Fibroblast of lung (primary cell): ENCODE measurements at regions not wholly inside any gene's neighbourhood (a gene's known extent, or its start where the extent isn't known, plus 50 kb on each side); places are given as distances from the start of the nearest gene placed in this dataset.

ENCODE experiments used
- EZH2 ChIP-seq: IDR thresholded peaks from 2 replicates; pipeline ENCODE4 v1.5.1; 2012; ENCODE audit warnings: low read length, control low read depth, mild to moderate bottlenecking; ENCODE audit errors: missing control alignments
- TF ChIP-seq, protein P1 (sequence below), 2 donors: IDR thresholded peaks in 1 of 2; conservative IDR thresholded peaks in 1 of 2; 1 replicate in 1 of 2; 2 replicates in 1 of 2; pipeline ENCODE4 v1.5.1; 2011 to 2012; ENCODE audit warnings: low read length in 2 of 2, control low read depth in 1 of 2, inconsistent platforms in 1 of 2, low read depth in 1 of 2, mild to moderate bottlenecking in 1 of 2

DNA sequence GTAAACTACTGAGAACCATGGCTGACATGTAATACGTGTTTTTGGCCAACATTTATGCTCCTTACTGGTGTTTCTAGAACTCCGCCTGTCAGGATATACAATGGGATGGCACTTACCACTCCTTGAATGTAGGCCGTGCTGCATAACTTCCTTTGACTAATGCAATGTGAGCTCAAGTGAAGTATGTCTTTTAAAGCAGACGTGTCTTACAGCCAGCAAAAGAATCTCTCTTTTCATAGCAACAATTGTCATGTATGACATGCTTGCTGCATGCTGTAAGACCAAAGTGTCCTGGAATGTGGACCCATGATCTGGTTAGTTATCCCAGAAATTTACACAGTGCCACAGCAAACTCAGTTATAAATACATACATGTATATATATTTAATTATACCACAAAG lies 1202.7 kb upstream of the PIK3C3 start:
- TF ChIP-seq, protein P1, sequence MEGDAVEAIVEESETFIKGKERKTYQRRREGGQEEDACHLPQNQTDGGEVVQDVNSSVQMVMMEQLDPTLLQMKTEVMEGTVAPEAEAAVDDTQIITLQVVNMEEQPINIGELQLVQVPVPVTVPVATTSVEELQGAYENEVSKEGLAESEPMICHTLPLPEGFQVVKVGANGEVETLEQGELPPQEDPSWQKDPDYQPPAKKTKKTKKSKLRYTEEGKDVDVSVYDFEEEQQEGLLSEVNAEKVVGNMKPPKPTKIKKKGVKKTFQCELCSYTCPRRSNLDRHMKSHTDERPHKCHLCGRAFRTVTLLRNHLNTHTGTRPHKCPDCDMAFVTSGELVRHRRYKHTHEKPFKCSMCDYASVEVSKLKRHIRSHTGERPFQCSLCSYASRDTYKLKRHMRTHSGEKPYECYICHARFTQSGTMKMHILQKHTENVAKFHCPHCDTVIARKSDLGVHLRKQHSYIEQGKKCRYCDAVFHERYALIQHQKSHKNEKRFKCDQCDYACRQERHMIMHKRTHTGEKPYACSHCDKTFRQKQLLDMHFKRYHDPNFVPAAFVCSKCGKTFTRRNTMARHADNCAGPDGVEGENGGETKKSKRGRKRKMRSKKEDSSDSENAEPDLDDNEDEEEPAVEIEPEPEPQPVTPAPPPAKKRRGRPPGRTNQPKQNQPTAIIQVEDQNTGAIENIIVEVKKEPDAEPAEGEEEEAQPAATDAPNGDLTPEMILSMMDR (conservative IDR thresholded peaks at IDR 0.05 in 1 of 2, IDR thresholded peaks at IDR 0.05 in 1 of 2; ENCODE audit: low read depth in 1 of 2, low read length in 2 of 2), result no peak
- TF ChIP-seq EZH2, result no peak
